HUES6 (cell line): ENCODE measurements at regions not wholly inside any gene's neighbourhood (a gene's known extent, or its start where the extent isn't known, plus 50 kb on each side); places are given as distances from the start of the nearest gene placed in this dataset.
"Not testable (repeated sequence)": the region's sequence is repeated elsewhere in the genome, so short reads cannot be mapped to it uniquely, and the experiment has no call there.

Source experiments
- H3K27ac ChIP-seq: 2 replicates; pipeline ENCODE4 v1.7.0; 2013; ENCODE audit warnings: low read depth, mild to moderate bottlenecking, low read length, inconsistent platforms
- H3K27me3 ChIP-seq: 2 replicates; pipeline ENCODE4 v1.6.1; 2013; ENCODE audit warnings: low read length; ENCODE audit not compliant: control insufficient read depth, insufficient read depth
- H3K36me3 ChIP-seq: 2 replicates; pipeline ENCODE4 v1.6.1; 2013; ENCODE audit warnings: low read length; ENCODE audit not compliant: control insufficient read depth, insufficient read depth
- H3K4me1 ChIP-seq: 2 replicates; pipeline ENCODE4 v1.6.1; 2013; ENCODE audit warnings: low read length; ENCODE audit not compliant: control insufficient read depth, insufficient read depth
- H3K4me3 ChIP-seq: 2 replicates; pipeline ENCODE4 v1.5.1; 2013; ENCODE audit warnings: low read depth, low read length
- H3K9ac ChIP-seq: one replicate; pipeline ENCODE4 v1.6.1; 2013; ENCODE audit warnings: mild to moderate bottlenecking, low read length
- H3K9me3 ChIP-seq: 2 replicates; pipeline ENCODE4 v1.6.1; 2013; ENCODE audit warnings: low read depth, low read length; ENCODE audit not compliant: control insufficient read depth, insufficient read depth

DNA sequence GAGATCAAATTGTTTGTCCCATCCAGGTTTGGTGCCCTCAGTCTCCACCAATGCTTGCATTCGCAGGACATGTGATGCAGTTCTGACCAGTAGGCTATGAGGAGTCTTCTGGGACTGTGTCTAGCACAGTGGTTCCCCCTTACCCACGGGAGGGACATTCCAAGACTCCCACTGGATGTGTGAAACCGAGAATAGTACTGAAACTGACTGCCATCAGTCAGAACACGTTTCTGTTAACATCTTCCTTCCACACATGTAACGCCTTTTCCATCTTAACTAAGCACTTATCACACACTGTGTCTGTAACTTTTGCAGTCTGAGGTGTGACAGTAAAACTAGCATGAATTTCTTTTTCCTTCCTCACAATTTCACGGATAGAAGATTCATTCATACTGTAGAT lies 74.7 kb downstream of the PTTG1 start:
- Histone ChIP-seq H3K27me3 (no peaks in the 10 kb centered on the region; the same call in 1 of the 2 replicates), H3K9me3 (no peaks in the 10 kb centered on the region), H3K9ac (no peak overlapping the region), H3K27ac (no peak overlapping the region), H3K36me3 (no peaks in the 10 kb centered on the region), H3K4me3 (no peak overlapping the region), H3K4me1 (peaks cover 5% of the 10 kb centered on the region)

DNA sequence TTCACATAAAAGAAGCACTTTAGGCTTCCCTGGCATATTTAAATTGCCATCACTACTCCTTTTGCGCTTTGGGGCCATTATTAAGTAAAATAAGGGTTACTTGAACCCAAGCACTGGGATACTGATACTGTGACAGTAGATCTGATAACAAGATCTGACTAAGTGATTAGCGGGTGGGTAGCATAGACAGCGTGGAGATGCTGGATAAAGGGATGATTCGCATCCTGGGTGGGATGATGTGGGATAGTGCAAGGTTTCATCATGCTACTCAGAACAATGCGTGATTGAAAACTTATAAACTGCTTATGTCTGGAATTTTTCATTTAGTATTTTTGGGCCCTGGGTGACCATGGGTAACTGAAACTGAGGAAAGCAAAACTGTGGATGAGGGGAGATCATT lies 75.1 kb downstream of the PTTG1 start:
- Histone ChIP-seq H3K4me1 (peaks cover 5% of the 10 kb centered on the region), H3K27ac (no peak overlapping the region), H3K36me3 (no peaks in the 10 kb centered on the region), H3K9me3 (no peaks in the 10 kb centered on the region), H3K27me3 (no peaks in the 10 kb centered on the region; the same call in 1 of the 2 replicates), H3K9ac (no peak overlapping the region), H3K4me3 (no peak overlapping the region)

- Histone ChIP-seq H3K4me1 (peaks cover 5% of the 10 kb centered on the region), H3K4me3 (no peak overlapping the region), H3K36me3 (no peaks in the 10 kb centered on the region), H3K9me3 (no peaks in the 10 kb centered on the region), H3K9ac (no peak overlapping the region), H3K27me3 (no peaks in the 10 kb centered on the region; the same call in 1 of the 2 replicates), H3K27ac (no peak overlapping the region)
Measured at GRCh38 chr5:160497878-160498277, 76.2 kb downstream of the PTTG1 start.

GRCh38 chr5:160498441-160499043 lies 76.9 kb downstream of the PTTG1 start:
- not testable (repeated sequence) for H3K36me3 ChIP-seq, H3K9ac ChIP-seq, H3K27me3 ChIP-seq, H3K4me3 ChIP-seq, H3K4me1 ChIP-seq, H3K9me3 ChIP-seq, H3K27ac ChIP-seq

GRCh38 chr5:160500786-160501779 lies 79.4 kb downstream of the PTTG1 start:
- Histone ChIP-seq H3K27ac (no peak overlapping the region), H3K27me3 (no peaks in the 10 kb centered on the region), H3K4me3 (no peak overlapping the region)

GRCh38 chr5:160504906-160505305 lies 83.3 kb downstream of the PTTG1 start:
- Histone ChIP-seq H3K4me3 (no peak overlapping the region), H3K27ac (no peak overlapping the region), H3K4me1 (peaks cover 22% of the 10 kb centered on the region), H3K27me3 (no peaks in the 10 kb centered on the region), H3K9me3 (no peaks in the 10 kb centered on the region), H3K9ac (no peak overlapping the region), H3K36me3 (no peaks in the 10 kb centered on the region)

More at GRCh38 chr5:160500786-160501779, 79.4 kb downstream of the PTTG1 start:
- Histone ChIP-seq H3K36me3 (no peaks in the 10 kb centered on the region), H3K9me3 (no peaks in the 10 kb centered on the region), H3K9ac (no peak overlapping the region), H3K4me1 (peaks cover 9% of the 10 kb centered on the region)

DNA sequence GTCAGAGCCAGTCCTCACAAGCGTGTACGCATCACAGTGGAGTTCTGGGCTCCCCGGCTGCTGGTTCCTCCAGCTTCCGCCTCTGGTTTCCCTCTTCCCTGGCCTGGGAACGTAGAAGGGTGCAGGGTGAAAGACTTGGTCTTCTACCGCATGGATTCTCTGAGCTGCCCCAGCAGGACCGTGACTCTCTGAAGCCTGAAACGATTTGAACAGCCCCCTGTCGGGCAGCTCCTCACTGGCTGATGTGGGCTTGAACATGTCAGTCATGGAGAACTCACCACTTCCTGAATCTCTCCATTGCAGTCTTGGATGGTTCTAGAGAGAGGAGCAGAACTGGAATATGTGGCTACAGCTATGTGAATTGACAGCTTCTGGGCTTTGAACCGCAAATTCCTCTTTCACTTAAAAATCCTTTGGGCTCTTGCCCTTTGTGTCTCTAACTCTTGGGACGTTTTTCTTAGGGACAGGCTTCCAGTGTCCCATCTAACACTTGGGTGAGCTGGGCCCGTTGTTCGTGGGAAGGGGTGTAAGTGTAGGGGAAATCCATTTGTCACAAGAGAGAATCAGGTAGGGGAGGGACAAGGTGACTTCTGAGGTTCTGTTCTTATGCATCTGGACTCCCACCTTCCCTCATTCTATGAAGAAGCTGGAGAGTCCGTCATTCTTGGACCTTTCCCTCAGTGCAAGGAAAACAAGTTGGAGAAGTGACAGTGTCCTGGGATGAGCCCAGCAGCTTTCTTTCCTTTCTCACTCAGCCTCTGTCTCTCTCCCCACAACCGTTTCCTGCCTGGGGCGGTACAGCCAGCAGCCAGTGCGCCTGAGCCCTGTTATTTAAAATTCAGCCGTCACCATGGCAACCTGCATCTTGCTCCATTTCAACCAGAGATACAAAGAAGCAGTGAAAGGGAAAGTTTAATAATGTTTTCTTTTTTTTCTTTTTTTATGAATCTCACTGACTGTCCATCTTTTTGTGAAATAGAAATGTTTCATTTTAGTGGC lies 84.7 kb downstream of the PTTG1 start:
- H3K9me3 ChIP-seq, result no peaks in the 10 kb centered on the region
- no peaks in the 10 kb centered on the region for H3K27me3 ChIP-seq
- H3K4me3 ChIP-seq, result no peak overlapping the region
- H3K27ac ChIP-seq, result no peak overlapping the region
- H3K4me1 ChIP-seq, result peaks cover 17% of the 10 kb centered on the region
- H3K36me3 ChIP-seq, result no peaks in the 10 kb centered on the region
- no peak overlapping the region for H3K9ac ChIP-seq

DNA sequence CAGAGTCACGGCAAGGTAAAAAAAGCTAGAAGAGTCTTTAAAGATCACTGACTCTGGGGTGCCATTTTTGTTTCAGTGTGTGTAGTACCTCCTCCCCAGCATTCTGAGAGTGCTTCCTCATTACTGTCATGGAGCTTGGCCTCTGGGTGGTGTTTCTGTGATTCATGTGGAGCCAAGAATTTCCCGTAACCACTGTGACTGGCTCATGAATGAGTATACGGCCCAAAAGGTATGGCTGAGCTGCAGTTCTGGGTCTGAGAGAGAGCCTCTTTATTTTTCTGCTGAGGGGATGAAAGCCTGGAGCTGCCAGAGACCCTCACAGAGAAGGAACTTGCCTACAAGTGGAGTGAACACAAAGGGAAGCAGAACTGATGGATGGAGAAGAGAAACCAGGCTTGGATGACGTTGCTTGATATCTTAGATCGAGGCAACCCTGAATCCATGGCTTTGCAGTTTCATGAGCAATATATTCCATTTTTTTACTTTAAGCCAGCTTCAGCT lies 85.6 kb downstream of the PTTG1 start:
- H3K9me3 ChIP-seq, result no peaks in the 10 kb centered on the region
- no peak overlapping the region for H3K4me3 ChIP-seq
- no peak overlapping the region for H3K27ac ChIP-seq
- H3K27me3 ChIP-seq, result no peaks in the 10 kb centered on the region
- no peak overlapping the region for H3K9ac ChIP-seq
- peaks cover 17% of the 10 kb centered on the region for H3K4me1 ChIP-seq
- H3K36me3 ChIP-seq, result no peaks in the 10 kb centered on the region

DNA sequence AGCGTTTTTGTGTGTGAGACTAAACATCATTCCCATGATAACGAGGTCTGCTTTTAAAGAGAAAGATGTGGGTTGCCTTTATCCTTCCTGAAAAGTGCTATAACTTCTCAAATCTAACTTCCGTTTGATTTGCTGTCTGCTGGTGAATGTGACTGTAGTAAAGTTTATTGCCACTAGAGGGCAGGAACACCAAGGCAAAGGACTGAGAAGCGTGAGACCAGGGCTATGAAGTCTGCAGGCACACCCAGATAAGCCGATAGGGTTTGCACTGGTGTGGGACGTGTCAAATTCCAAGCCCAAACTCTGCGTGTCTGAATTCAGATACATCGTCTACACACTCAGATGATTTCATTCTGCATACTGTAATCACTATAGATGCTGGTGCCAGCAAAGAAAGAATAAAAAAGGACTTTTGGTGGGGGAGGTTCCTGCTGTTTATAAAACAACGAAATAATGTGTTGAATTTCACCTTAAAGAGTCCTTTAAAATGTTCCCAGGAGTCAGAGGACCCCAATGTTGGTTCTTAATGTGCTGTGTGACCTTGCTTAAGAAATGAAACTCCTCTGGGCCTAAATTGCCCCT lies 87.2 kb downstream of the PTTG1 start:
- Histone ChIP-seq H3K27ac (no peak overlapping the region), H3K9me3 (no peaks in the 10 kb centered on the region), H3K4me3 (no peak overlapping the region), H3K27me3 (no peaks in the 10 kb centered on the region), H3K36me3 (no peaks in the 10 kb centered on the region), H3K9ac (no peak overlapping the region), H3K4me1 (peaks cover 17% of the 10 kb centered on the region)

DNA sequence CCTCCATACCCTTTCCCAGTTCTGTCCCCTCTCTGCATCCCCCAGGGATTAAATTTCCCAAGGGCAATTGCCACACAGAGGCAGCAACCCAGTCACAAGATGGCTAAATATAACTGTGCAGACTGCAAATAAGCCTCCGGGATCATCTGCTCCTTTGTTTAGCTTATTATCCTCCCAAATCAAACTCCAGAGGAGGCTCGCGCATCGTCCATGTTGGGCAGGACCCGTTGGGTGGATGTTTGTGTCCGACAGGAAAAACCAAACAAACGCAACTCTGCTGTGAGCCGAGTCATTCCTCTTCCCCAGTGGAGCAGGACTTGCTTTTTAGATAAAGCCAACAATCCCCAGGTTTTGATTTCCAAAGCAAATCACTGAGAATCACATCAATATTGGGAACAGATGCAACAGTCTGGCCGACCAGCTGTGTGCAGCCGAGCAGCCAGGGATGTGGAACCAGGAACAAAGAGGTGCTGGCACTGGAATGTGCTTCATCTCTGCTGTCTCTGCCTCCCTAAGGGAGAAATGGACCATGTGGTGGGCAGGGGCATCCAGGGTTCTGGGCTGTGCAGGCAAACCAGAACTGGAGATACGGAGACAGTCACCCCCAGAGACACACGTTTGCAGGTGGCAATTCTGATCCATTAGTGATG lies 89.8 kb downstream of the PTTG1 start:
- Histone ChIP-seq H3K36me3 (no peaks in the 10 kb centered on the region), H3K27me3 (no peaks in the 10 kb centered on the region), H3K9me3 (no peaks in the 10 kb centered on the region), H3K4me1 (peaks cover 10% of the 10 kb centered on the region), H3K4me3 (no peak overlapping the region), H3K9ac (no peak overlapping the region), H3K27ac (no peak overlapping the region)
